ENCODE measurements at regions not wholly inside any gene's neighbourhood (a gene's known extent, or its start where the extent isn't known, plus 50 kb on each side); places are given as distances from the start of the nearest gene placed in this dataset.

GRCh38 chr3:106288781-106289180 lies 420.0 kb upstream of the CBLB start:
- DNase-seq (ENCODE audit: extremely low read depth, low read depth): no peak
- TF ChIP-seq, protein P1, sequence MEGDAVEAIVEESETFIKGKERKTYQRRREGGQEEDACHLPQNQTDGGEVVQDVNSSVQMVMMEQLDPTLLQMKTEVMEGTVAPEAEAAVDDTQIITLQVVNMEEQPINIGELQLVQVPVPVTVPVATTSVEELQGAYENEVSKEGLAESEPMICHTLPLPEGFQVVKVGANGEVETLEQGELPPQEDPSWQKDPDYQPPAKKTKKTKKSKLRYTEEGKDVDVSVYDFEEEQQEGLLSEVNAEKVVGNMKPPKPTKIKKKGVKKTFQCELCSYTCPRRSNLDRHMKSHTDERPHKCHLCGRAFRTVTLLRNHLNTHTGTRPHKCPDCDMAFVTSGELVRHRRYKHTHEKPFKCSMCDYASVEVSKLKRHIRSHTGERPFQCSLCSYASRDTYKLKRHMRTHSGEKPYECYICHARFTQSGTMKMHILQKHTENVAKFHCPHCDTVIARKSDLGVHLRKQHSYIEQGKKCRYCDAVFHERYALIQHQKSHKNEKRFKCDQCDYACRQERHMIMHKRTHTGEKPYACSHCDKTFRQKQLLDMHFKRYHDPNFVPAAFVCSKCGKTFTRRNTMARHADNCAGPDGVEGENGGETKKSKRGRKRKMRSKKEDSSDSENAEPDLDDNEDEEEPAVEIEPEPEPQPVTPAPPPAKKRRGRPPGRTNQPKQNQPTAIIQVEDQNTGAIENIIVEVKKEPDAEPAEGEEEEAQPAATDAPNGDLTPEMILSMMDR (IDR thresholded peaks at IDR 0.05; ENCODE audit: low read depth, low read length, missing control alignments): no peak
- no peak overlapping the region for H3K4me3 ChIP-seq (replicated peaks; ENCODE audit: low read depth, low read length)

DNA sequence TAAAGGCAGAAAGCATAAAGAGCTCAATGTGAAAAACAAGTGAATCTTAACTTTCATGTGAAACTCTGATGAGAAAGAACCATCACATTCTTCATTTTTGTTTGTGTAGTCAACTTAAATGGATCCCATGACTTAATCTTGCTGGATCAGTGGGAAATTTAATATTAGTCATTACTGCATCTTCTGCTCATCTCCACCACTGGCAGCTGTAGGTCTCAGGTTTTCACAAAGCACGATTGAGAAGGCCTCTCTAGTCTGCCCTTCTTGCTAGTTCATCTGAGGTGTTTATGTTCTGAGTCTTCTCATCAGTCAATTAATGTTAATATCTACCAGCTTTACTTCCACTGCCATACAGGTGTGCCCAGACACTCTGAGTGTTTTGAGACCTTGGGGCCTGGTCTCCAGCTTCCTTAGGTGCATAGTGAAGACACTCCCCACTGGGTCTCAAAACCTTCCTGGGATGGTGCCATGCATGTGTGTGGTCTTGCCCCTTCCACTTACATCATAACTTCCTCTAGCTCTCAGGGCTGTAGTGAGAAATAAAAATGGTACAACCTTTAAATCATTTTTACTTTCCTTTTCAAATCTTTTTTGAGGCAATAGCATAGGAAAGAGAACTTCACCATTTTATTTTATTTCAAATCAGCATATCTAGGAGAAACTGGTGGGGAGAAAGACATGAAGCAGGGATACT lies 421.6 kb upstream of the CBLB start:
- no peak for DNase-seq (ENCODE audit: extremely low read depth, low read depth)
- H3K4me3 ChIP-seq (replicated peaks; ENCODE audit: low read depth, low read length): no peak overlapping the region
- TF ChIP-seq, protein P1 (IDR thresholded peaks at IDR 0.05; ENCODE audit: low read depth, low read length, missing control alignments): no peak

GRCh38 chr3:106293161-106293560 lies 424.3 kb upstream of the CBLB start:
- H3K4me3 ChIP-seq (replicated peaks; ENCODE audit: low read depth, low read length): no peak overlapping the region
- TF ChIP-seq, protein P1 (IDR thresholded peaks at IDR 0.05; ENCODE audit: low read depth, low read length, missing control alignments): no peak
- no peak for DNase-seq (ENCODE audit: extremely low read depth, low read depth)

GRCh38 chr3:106294121-106294520 lies 425.3 kb upstream of the CBLB start:
- DNase-seq (ENCODE audit: extremely low read depth, low read depth): no peak
- TF ChIP-seq, protein P1 (IDR thresholded peaks at IDR 0.05; ENCODE audit: low read depth, low read length, missing control alignments): no peak
- H3K4me3 ChIP-seq (replicated peaks; ENCODE audit: low read depth, low read length): no peak overlapping the region

DNA sequence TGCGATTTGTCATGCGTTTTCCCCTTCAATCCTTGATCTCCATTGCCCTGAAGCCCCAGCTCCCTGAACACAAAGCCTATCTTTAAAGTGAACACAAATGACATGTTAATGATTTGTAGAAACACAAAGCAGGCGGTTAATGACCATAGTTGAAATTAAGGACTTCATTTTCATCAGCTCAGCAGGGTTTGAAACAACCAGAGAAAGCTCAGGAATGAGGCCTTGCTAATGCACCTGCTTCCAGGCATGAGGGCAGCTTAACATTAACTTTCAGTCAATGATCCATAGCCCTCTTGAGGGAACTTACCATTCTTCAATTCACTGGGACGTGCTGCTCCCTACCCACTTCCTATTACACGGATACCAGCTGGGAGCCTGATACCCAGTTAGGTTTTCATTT lies 427.2 kb upstream of the CBLB start:
- TF ChIP-seq, protein P1 (IDR thresholded peaks at IDR 0.05; ENCODE audit: low read depth, low read length, missing control alignments): no peak
- no peak for DNase-seq (ENCODE audit: extremely low read depth, low read depth)
- H3K4me3 ChIP-seq (replicated peaks; ENCODE audit: low read depth, low read length): no peak overlapping the region

GRCh38 chr3:106299300-106300098 lies 430.7 kb upstream of the CBLB start:
- peak; percentile 50 for DNase-seq (ENCODE audit: extremely low read depth, low read depth)
- TF ChIP-seq, protein P1 (IDR thresholded peaks at IDR 0.05; ENCODE audit: low read depth, low read length, missing control alignments): no peak
- H3K4me3 ChIP-seq (replicated peaks; ENCODE audit: low read depth, low read length): no peak overlapping the region

All from HFF-Myc (cell line).